ENCODE measurements at regions not wholly inside any gene's neighbourhood (a gene's known extent, or its start where the extent isn't known, plus 50 kb on each side); places are given as distances from the start of the nearest gene placed in this dataset.

- Histone ChIP-seq H3K4me3 (ENCODE audit: low read depth, low read length, poor library complexity, severe bottlenecking) (no peak overlapping the region), H3K4me2 (ENCODE audit: low read length) (no peak overlapping the region), H3K36me3 (ENCODE audit: insufficient read depth, low read length) (no peaks in the 10 kb centered on the region), H3K9me3 (ENCODE audit: low read length) (no peaks in the 10 kb centered on the region), H3K9ac (ENCODE audit: low read length) (no peak overlapping the region), H4K20me1 (ENCODE audit: insufficient read depth, low read length) (no peaks in the 10 kb centered on the region), H3K79me2 (ENCODE audit: insufficient read depth, low read length) (no peaks in the 10 kb centered on the region), H2AFZ (ENCODE audit: low read length) (no peak overlapping the region), H3F3A (ENCODE audit: insufficient read depth, low read length) (no peaks in the 10 kb centered on the region), H3K9me2 (ENCODE audit: low read depth, low read length) (no peaks in the 10 kb centered on the region), H3K27ac (ENCODE audit: low read depth, low read length, poor library complexity, severe bottlenecking) (no peak overlapping the region), H3K27me3 (ENCODE audit: insufficient read depth, low read length) (no peaks in the 10 kb centered on the region), H3K4me1 (ENCODE audit: insufficient read depth, low read length, severe bottlenecking) (no peaks in the 10 kb centered on the region)
- TF ChIP-seq EZH2 (IDR thresholded peaks at IDR 0.05; ENCODE audit: borderline replicate concordance, low read length) (no peak), CTCF (IDR thresholded peaks at IDR 0.05; ENCODE audit: low read length) (no peak)
Measured at GRCh38 chr14:71466946-71467345, 465.3 kb upstream of the RGS6 start.

GRCh38 chr14:71467361-71467811, 464.8 kb upstream of the RGS6 start:
- Histone ChIP-seq H4K20me1 (ENCODE audit: insufficient read depth, low read length) (no peaks in the 10 kb centered on the region), H3K4me2 (ENCODE audit: low read length) (no peak overlapping the region), H3K4me3 (ENCODE audit: low read depth, low read length, poor library complexity, severe bottlenecking) (no peak overlapping the region), H3F3A (ENCODE audit: insufficient read depth, low read length) (no peaks in the 10 kb centered on the region), H3K9me2 (ENCODE audit: low read depth, low read length) (no peaks in the 10 kb centered on the region), H3K27me3 (ENCODE audit: insufficient read depth, low read length) (no peaks in the 10 kb centered on the region), H3K9me3 (ENCODE audit: low read length) (no peaks in the 10 kb centered on the region), H3K36me3 (ENCODE audit: insufficient read depth, low read length) (no peaks in the 10 kb centered on the region), H3K4me1 (ENCODE audit: insufficient read depth, low read length, severe bottlenecking) (no peaks in the 10 kb centered on the region), H3K27ac (ENCODE audit: low read depth, low read length, poor library complexity, severe bottlenecking) (no peak overlapping the region), H2AFZ (ENCODE audit: low read length) (no peak overlapping the region), H3K79me2 (ENCODE audit: insufficient read depth, low read length) (no peaks in the 10 kb centered on the region), H3K9ac (ENCODE audit: low read length) (no peak overlapping the region)
- TF ChIP-seq EZH2 (IDR thresholded peaks at IDR 0.05; ENCODE audit: borderline replicate concordance, low read length) (no peak), CTCF (IDR thresholded peaks at IDR 0.05; ENCODE audit: low read length) (no peak)

- H3K9me2 ChIP-seq (ENCODE audit: low read depth, low read length): no peaks in the 10 kb centered on the region
- H4K20me1 ChIP-seq (ENCODE audit: insufficient read depth, low read length): no peaks in the 10 kb centered on the region
- no peaks in the 10 kb centered on the region for H3K79me2 ChIP-seq (ENCODE audit: insufficient read depth, low read length)
- no peak overlapping the region for H3K4me2 ChIP-seq (ENCODE audit: low read length)
- TF ChIP-seq CTCF (IDR thresholded peaks at IDR 0.05; ENCODE audit: low read length): no peak
- no peak for TF ChIP-seq EZH2 (IDR thresholded peaks at IDR 0.05; ENCODE audit: borderline replicate concordance, low read length)
- H3K4me3 ChIP-seq (ENCODE audit: low read depth, low read length, poor library complexity, severe bottlenecking): no peak overlapping the region
- no peak overlapping the region for H3K9ac ChIP-seq (ENCODE audit: low read length)
- no peaks in the 10 kb centered on the region for H3K4me1 ChIP-seq (ENCODE audit: insufficient read depth, low read length, severe bottlenecking)
- no peaks in the 10 kb centered on the region for H3K27me3 ChIP-seq (ENCODE audit: insufficient read depth, low read length)
- no peak overlapping the region for H2AFZ ChIP-seq (ENCODE audit: low read length)
- H3F3A ChIP-seq (ENCODE audit: insufficient read depth, low read length): no peaks in the 10 kb centered on the region
- no peaks in the 10 kb centered on the region for H3K9me3 ChIP-seq (ENCODE audit: low read length)
- no peak overlapping the region for H3K27ac ChIP-seq (ENCODE audit: low read depth, low read length, poor library complexity, severe bottlenecking)
- H3K36me3 ChIP-seq (ENCODE audit: insufficient read depth, low read length): no peaks in the 10 kb centered on the region
Measured at GRCh38 chr14:71468701-71469100, 463.5 kb upstream of the RGS6 start.

All from OCI-LY1 (cell line).